Stimulated activated naive CD8-positive, alpha-beta T cell treated with anti-CD3 and anti-CD28 coated beads, Interleukin-15, Interleukin-2, amounts not matched to agents 100 U/mL and 50 U/mL, for 24 hours (primary cell): ENCODE measurements at regions not wholly inside any gene's neighbourhood (a gene's known extent, or its start where the extent isn't known, plus 50 kb on each side); places are given as distances from the start of the nearest gene placed in this dataset.
"Not testable (repeated sequence)": the region's sequence is repeated elsewhere in the genome, so short reads cannot be mapped to it uniquely, and the experiment has no call there.

Source experiments
- ATAC-seq: fragments of 150-1000 bp; cut with Tn5 transposase; one replicate; pipeline ENCODE4 v1.10.0; 2021
- DNase-seq: peaks from one replicate; pipeline ENCODE4 v3.0.0; 2021

DNA sequence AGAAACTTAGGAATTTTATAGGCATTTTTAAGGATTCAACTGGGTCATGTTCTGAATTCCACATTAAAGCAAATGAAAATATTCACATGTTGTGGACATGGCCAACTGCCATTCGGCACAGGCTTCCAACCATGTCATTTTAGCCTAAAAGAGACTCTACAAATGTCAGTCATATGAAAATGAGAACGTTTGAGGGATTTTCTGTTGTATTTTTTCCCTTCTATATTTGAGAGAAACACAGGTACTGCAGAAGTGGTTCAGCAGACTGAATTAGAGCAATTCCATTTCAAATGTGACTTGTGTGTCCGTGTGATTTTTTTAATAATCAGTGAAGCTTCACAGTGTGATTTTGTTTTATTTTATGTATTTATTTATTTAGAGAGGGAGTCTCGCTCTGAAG lies 124.3 kb downstream of the TP53TG3F start:
- not testable (repeated sequence) for DNase-seq, ATAC-seq

DNA sequence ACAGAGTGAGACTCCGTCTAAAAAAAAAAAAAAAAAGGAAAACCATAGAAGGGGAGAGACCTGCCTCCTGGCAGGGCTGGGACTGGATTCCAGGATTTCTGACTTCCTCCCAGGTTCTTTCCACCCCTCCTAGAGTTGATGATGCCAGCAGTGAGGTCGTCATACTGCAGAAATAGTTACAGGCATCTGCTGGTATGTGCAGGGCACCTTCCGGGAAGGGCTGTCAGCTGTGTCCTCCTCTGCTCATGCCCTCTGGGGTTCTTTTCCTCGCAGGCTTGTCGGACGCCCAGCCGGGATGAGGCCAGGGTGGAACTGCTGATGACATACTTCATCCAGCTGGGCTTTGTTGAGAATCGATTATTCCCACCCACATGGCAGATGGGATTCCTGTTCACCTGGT lies 129.2 kb downstream of the TP53TG3F start:
- not testable (repeated sequence) for DNase-seq, ATAC-seq

- not testable (repeated sequence) for ATAC-seq, DNase-seq
Observed at GRCh38 chr16:33593344-33593743, 133.9 kb downstream of the TP53TG3F start.

GRCh38 chr16:33595074-33595473 lies 135.7 kb downstream of the TP53TG3F start:
- ATAC-seq, DNase-seq: not testable (repeated sequence)

- ATAC-seq, result not testable (repeated sequence)
Observed at GRCh38 chr16:33601029-33601428, 141.6 kb downstream of the TP53TG3F start.

GRCh38 chr16:33623535-33624077 lies 164.2 kb downstream of the TP53TG3F start:
- not testable (repeated sequence) for DNase-seq, ATAC-seq

More at GRCh38 chr16:33601029-33601428, 141.6 kb downstream of the TP53TG3F start:
- DNase-seq, result not testable (repeated sequence)

DNA sequence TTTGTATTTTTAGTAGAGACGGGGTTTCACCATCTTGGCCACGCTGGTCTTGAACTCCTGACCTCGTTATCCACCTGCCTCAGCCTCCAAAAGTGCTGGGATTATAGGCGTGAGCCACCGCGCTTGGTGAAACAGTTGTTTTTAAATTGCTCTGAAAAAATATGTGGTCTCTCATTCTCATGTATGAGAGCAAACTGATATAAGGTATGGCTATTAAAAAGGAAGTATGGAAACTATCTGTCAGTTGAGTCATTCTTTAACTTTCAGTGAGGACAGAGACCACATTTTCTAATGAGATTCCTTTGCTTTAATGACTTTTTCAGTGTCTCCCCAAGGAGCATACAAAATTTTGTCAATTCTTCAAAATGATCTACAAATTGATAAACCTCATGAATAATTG lies 169.5 kb downstream of the TP53TG3F start:
- not testable (repeated sequence) for DNase-seq, ATAC-seq

DNA sequence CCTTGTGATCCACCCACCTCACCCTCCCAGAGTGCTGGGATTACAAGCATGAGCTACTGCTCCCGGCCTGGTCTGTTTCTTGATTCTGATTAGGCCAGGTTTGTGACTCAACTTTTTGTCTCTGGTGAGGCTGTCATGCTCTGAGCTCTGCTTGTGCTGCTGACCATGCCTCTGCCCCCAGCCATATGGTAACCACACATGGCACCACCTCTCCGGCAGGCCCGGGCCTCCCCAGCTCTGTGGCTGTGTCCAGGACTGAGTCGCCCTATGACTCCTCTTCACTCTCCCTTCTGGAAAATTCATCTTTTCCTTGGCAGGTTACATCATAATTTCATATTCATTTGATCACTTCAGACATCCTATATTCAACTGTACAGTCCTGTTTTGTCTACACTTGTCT lies 172.3 kb downstream of the TP53TG3F start:
- not testable (repeated sequence) for ATAC-seq, DNase-seq

- ATAC-seq, DNase-seq: not testable (repeated sequence)
Observed at GRCh38 chr16:33634057-33634456, 174.6 kb downstream of the TP53TG3F start.

DNA sequence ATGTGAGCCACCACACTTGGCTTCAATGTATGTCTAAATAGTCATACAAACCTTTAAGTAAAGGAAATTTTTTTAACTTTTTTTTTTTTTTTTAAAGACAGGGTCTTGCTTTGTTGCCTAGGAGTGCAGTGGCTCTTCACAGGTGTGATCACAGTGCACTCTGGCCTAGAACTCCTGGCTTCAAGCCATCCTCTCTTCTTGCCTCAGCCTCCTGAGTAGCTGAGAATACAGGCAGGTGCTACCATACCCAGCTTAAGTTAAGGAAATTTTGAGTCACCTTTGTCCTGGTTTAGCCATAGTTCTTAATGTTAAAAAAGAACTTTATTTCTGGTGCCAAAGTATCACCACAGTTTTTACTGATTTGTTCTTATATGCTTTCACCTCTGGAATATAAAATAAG lies 177.3 kb downstream of the TP53TG3F start:
- not testable (repeated sequence) for DNase-seq, ATAC-seq

DNA sequence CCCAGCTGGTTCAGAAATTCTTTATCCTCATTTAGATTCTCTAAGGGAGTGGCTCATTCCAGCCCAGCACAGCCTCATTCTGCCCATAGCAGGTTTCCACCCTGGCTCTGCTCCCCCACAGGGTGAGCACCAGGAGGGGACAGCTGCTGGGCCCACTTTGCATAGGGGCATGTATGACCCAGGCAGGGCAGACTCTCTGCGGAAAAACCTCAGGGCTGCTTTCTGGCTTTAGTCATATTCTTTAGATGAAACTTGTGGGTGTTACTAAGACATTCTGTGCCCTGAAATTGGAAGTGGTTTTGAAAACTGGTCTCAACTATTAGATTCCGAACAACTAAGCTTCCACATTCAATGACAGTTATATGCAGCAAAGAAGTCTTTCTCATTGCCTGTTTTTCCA lies 183.9 kb downstream of the TP53TG3F start:
- not testable (repeated sequence) for ATAC-seq, DNase-seq

GRCh38 chr16:33643698-33644381 lies 184.4 kb downstream of the TP53TG3F start:
- ATAC-seq, DNase-seq: not testable (repeated sequence)

- not testable (repeated sequence) for ATAC-seq, DNase-seq
Observed at GRCh38 chr16:33646386-33646785, 187.0 kb downstream of the TP53TG3F start.

DNA sequence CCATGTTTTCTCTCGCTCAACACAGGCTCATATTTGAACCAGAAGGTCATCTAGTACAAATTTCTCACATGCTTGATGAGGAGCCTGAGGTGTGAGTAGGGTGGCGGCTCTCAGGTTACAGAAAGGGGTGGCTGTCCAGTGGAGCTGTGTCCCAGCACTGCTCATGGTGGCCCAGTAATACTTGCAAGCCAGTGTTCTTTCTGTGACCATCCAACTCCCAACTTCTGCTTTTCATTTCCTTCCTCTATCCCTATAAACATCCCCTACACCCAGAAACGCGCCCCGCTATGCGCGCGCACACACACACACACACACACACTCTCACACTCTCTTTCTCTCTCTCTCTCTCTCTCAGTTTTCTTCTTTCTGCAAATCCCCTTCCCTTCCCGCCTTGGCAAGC lies 196.3 kb downstream of the TP53TG3F start:
- ATAC-seq, DNase-seq: not testable (repeated sequence)

GRCh38 chr16:33656394-33656793 lies 197.0 kb downstream of the TP53TG3F start:
- ATAC-seq, result peak; percentile 40
- not testable (repeated sequence) for DNase-seq

DNA sequence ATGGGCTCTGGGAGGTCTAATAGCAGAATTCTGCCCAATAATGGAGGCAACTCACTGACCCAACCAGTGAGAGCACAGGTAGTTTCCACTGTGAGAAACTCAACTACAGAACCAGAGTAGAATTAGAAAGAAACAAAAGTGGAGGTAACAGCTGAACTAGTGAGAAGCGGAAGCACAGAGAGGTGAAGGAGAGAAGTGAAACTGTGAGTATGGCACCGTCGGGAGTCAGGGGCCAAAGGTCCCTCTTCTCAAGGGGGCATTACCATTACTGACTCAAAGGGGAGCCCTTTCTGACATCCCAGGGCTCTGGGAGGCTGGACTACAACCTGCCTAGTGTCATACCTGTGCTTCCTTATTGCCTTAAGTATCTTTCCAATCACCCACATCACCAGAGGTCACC lies 198.3 kb downstream of the TP53TG3F start:
- not testable (repeated sequence) for ATAC-seq, DNase-seq

- ATAC-seq, DNase-seq: not testable (repeated sequence)
Observed at GRCh38 chr16:33680791-33681190, 221.4 kb downstream of the TP53TG3F start.

GRCh38 chr16:33700320-33700719 lies 240.9 kb downstream of the TP53TG3F start:
- DNase-seq, ATAC-seq: not testable (repeated sequence)

GRCh38 chr16:33706845-33707590 lies 247.6 kb downstream of the TP53TG3F start:
- not testable (repeated sequence) for ATAC-seq

GRCh38 chr16:33707591-33707934 lies 248.2 kb downstream of the TP53TG3F start:
- not testable (repeated sequence) for DNase-seq, ATAC-seq

More at GRCh38 chr16:33706845-33707590, 247.6 kb downstream of the TP53TG3F start:
- DNase-seq, result not testable (repeated sequence)

DNA sequence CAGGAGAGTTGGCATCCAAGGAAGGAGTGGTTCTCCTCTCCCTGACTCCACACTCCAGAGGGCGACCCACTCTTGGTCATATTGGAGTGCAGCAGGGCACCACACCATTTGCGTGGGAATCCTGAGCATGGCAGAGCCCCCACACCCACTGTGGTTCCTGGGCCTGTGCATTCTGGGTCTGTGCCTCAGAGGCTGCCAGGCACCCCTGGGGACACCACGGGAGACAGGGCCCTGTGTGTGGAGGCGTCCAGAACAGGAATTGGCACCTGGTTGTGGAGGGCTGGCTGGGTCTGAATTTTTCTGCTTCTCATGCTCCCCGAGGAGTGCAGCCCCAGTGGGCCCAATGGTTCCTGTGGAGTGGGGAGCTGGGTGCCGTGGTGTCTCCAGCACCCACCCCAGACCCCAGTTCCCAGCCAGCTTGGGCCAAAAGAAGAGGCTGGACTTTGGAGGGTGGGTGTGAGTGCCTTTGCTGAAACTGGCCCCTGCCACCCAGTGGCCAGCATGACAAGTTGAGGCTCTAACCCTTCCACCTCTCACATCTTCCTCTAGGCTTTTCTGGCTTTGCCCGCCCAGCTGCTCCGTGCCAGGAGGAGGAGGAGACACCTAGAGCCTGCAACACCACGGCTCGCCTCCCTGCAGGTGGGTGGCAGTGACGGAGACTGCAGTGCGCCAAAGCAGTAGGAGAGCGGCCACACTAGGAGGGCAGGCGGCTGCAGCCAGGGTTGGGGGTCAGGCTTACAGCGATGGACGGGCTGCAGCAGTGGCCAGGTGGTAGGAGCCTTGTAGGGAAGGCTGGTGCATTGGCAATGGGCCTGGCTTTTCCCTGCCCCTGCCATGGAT lies 250.7 kb downstream of the TP53TG3F start:
- not testable (repeated sequence) for DNase-seq, ATAC-seq

DNA sequence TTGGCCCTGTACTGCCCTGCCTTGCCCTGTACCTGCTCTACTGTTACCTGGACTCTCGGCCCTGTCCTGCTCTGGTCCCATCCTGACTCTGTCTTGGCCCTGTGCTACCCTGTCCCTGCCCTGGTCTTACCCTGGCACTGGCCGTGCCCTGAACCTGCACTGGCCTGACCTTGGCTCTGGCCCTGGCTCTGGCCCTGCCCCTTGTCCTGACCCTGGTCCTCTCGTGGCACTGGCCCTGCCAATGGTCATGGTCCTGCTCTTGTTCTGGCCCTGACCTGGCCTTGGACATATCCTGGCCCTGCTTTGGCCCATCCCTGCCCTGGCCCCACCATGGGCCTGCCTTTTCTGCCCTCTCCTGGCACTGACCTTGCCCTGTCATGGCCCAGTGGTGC lies 251.3 kb downstream of the TP53TG3F start:
- not testable (repeated sequence) for ATAC-seq, DNase-seq
